ENCODE measurements at regions not wholly inside any gene's neighbourhood (a gene's known extent, or its start where the extent isn't known, plus 50 kb on each side); places are given as distances from the start of the nearest gene placed in this dataset.
"Not testable (repeated sequence)": the region's sequence is repeated elsewhere in the genome, so short reads cannot be mapped to it uniquely, and the experiment has no call there.

- DNase-seq = no peak
Measured at GRCh38 chr5:158477214-158477613, 618.3 kb upstream of the CLINT1 start.

GRCh38 chr5:158473016-158473635 lies 614.2 kb upstream of the CLINT1 start:
- DNase-seq = no peak

- no peak for DNase-seq
Measured at GRCh38 chr5:158471535-158471924, 612.6 kb upstream of the CLINT1 start.

- no peak for DNase-seq
Measured at GRCh38 chr5:158470764-158471534, 612.0 kb upstream of the CLINT1 start.

- no peak for DNase-seq
Measured at GRCh38 chr5:158468444-158468843, 609.5 kb upstream of the CLINT1 start.

GRCh38 chr5:158466191-158466590 lies 607.2 kb upstream of the CLINT1 start:
- DNase-seq = no peak

- DNase-seq = no peak
Measured at GRCh38 chr5:158465086-158465972, 606.4 kb upstream of the CLINT1 start.

- DNase-seq = no peak
Measured at GRCh38 chr5:158464383-158464782, 605.4 kb upstream of the CLINT1 start.

GRCh38 chr5:158463938-158464337 lies 605.0 kb upstream of the CLINT1 start:
- peak; percentile 75 for DNase-seq

GRCh38 chr5:158463188-158463587 lies 604.2 kb upstream of the CLINT1 start:
- DNase-seq = peak; percentile 67

- no peak for DNase-seq
Measured at GRCh38 chr5:158462349-158463114, 603.6 kb upstream of the CLINT1 start.

- DNase-seq = no peak
Measured at GRCh38 chr5:158461240-158461854, 602.4 kb upstream of the CLINT1 start.

GRCh38 chr5:158458086-158458485 lies 599.1 kb upstream of the CLINT1 start:
- DNase-seq = no peak

GRCh38 chr5:158456756-158457155 lies 597.8 kb upstream of the CLINT1 start:
- DNase-seq = peak; percentile 93

- DNase-seq = no peak
Measured at GRCh38 chr5:158456241-158456640, 597.3 kb upstream of the CLINT1 start.

GRCh38 chr5:158451993-158452672 lies 593.2 kb upstream of the CLINT1 start:
- no peak for DNase-seq

- peak; percentile 90 for DNase-seq
Measured at GRCh38 chr5:158451203-158451992, 592.5 kb upstream of the CLINT1 start.

GRCh38 chr5:158450751-158451171 lies 591.8 kb upstream of the CLINT1 start:
- DNase-seq = peak; percentile 90

- DNase-seq = not testable (repeated sequence)
Measured at GRCh38 chr5:158446761-158447160, 587.8 kb upstream of the CLINT1 start.

GRCh38 chr5:158439204-158439603 lies 580.3 kb upstream of the CLINT1 start:
- not testable (repeated sequence) for DNase-seq
